Esophagus squamous epithelium (tissue), 4 donors: ENCODE measurements at regions not wholly inside any gene's neighbourhood (a gene's known extent, or its start where the extent isn't known, plus 50 kb on each side); places are given as distances from the start of the nearest gene placed in this dataset.

Experiments used
- CTCF ChIP-seq, 6 experiments: fragments of 450-650 bp in 4 of 6; fragments of 200-600 bp in 2 of 6; sonication (generic) in 2 of 6; IDR thresholded peaks; one replicate each; pipeline ENCODE4 v1.5.1; 2016 to 2019; ENCODE audit warnings: antibody characterized with exemption in 6 of 6, mild to moderate bottlenecking in 4 of 6, moderate library complexity in 4 of 6
- POLR2A ChIP-seq, 4 donors: fragments of 450-650 bp; IDR thresholded peaks; one replicate each; pipeline ENCODE4 v1.6.1; 2017; ENCODE audit warnings: antibody characterized with exemption in 4 of 4, mild to moderate bottlenecking in 4 of 4, moderate library complexity in 3 of 4

- no peak for TF ChIP-seq CTCF (IDR thresholded peaks at IDR 0.05)
- no peak for TF ChIP-seq POLR2A (IDR thresholded peaks at IDR 0.05)
These were observed 768.0 kb upstream of the TMPRSS15 start for GRCh38 chr21:19171585-19171984.
